ENCODE measurements at regions not wholly inside any gene's neighbourhood (a gene's known extent, or its start where the extent isn't known, plus 50 kb on each side); places are given as distances from the start of the nearest gene placed in this dataset.
"Not testable (repeated sequence)": the region's sequence is repeated elsewhere in the genome, so short reads cannot be mapped to it uniquely, and the experiment has no call there.

- no peaks in the 10 kb centered on the region for H3K36me3 ChIP-seq
- H3K4me1 ChIP-seq = no peaks in the 10 kb centered on the region
- no peak overlapping the region for H3K4me3 ChIP-seq
- H3K27ac ChIP-seq = no peak overlapping the region
- intact Hi-C loops (cut with DNase I) = no loop called here
- TF ChIP-seq POLR2AphosphoS5 (IDR thresholded peaks at IDR 0.05; ENCODE audit: insufficient read depth in 1 of 2, low read depth in 1 of 2) (no peak), POLR2A (IDR thresholded peaks at IDR 0.05) (no peak)
- TF ChIP-seq, protein P1, sequence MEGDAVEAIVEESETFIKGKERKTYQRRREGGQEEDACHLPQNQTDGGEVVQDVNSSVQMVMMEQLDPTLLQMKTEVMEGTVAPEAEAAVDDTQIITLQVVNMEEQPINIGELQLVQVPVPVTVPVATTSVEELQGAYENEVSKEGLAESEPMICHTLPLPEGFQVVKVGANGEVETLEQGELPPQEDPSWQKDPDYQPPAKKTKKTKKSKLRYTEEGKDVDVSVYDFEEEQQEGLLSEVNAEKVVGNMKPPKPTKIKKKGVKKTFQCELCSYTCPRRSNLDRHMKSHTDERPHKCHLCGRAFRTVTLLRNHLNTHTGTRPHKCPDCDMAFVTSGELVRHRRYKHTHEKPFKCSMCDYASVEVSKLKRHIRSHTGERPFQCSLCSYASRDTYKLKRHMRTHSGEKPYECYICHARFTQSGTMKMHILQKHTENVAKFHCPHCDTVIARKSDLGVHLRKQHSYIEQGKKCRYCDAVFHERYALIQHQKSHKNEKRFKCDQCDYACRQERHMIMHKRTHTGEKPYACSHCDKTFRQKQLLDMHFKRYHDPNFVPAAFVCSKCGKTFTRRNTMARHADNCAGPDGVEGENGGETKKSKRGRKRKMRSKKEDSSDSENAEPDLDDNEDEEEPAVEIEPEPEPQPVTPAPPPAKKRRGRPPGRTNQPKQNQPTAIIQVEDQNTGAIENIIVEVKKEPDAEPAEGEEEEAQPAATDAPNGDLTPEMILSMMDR (IDR thresholded peaks at IDR 0.05) = no peak
- DNase-seq (ENCODE audit: extremely low spot score in 2 of 2) = no peak
- no peaks in the 10 kb centered on the region for H3K9me3 ChIP-seq
- no peaks in the 10 kb centered on the region for H3K27me3 ChIP-seq
Observed at GRCh38 chr3:102005551-102005950, 156.2 kb downstream of the NFKBIZ start.

GRCh38 chr3:102006812-102007485 lies 157.6 kb downstream of the NFKBIZ start:
- no peak for DNase-seq (ENCODE audit: extremely low spot score in 2 of 2)
- TF ChIP-seq POLR2AphosphoS5 (IDR thresholded peaks at IDR 0.05; ENCODE audit: insufficient read depth in 1 of 2, low read depth in 1 of 2) (no peak), POLR2A (IDR thresholded peaks at IDR 0.05) (no peak)
- Histone ChIP-seq H3K27me3 (no peaks in the 10 kb centered on the region), H3K4me3 (no peak overlapping the region), H3K36me3 (no peaks in the 10 kb centered on the region), H3K4me1 (no peaks in the 10 kb centered on the region), H3K27ac (no peak overlapping the region), H3K9me3 (no peaks in the 10 kb centered on the region)
- intact Hi-C loops (cut with DNase I) = no loop called here

GRCh38 chr3:102008436-102008835 lies 159.1 kb downstream of the NFKBIZ start:
- intact Hi-C loops (cut with DNase I); H3K27me3 ChIP-seq; H3K36me3 ChIP-seq; H3K9me3 ChIP-seq; H3K4me3 ChIP-seq; DNase-seq (ENCODE audit: extremely low spot score in 2 of 2); H3K27ac ChIP-seq; H3K4me1 ChIP-seq: not testable (repeated sequence)

- DNase-seq (ENCODE audit: extremely low spot score in 2 of 2) = no peak
- Histone ChIP-seq H3K27ac (no peak overlapping the region), H3K9me3 (no peaks in the 10 kb centered on the region), H3K4me1 (no peaks in the 10 kb centered on the region), H3K27me3 (no peaks in the 10 kb centered on the region), H3K4me3 (no peak overlapping the region), H3K36me3 (no peaks in the 10 kb centered on the region)
- intact Hi-C loops (cut with DNase I) = no loop called here
- TF ChIP-seq POLR2A (IDR thresholded peaks at IDR 0.05) (no peak), POLR2AphosphoS5 (IDR thresholded peaks at IDR 0.05; ENCODE audit: insufficient read depth in 1 of 2, low read depth in 1 of 2) (no peak)
- TF ChIP-seq, protein P1 (IDR thresholded peaks at IDR 0.05) = no peak
Observed at GRCh38 chr3:102016417-102016816, 167.1 kb downstream of the NFKBIZ start.

DNA sequence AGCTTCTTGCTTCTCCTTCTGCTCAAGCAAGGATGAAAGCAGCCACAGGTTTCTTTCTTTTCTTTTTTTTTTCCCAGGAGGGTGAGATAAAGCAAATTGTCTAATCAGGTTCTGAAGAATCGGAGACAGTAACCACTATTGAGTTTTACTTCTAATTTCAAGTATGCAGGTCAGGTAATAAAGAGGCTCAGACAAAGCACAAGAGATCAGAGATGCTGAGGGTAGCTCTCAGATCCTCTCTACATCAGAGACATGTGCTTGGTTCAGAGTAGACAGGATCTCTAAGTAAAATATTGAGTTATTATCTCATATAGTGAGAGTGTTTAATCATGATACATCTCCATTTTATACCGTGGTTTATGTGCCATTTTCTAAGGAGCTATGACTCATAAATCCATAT lies 168.5 kb downstream of the NFKBIZ start:
- intact Hi-C loops (cut with DNase I) = no loop called here
- TF ChIP-seq POLR2AphosphoS5 (IDR thresholded peaks at IDR 0.05; ENCODE audit: insufficient read depth in 1 of 2, low read depth in 1 of 2) = no peak
- TF ChIP-seq POLR2A (IDR thresholded peaks at IDR 0.05) = no peak
- TF ChIP-seq, protein P1 (IDR thresholded peaks at IDR 0.05) = no peak

DNA sequence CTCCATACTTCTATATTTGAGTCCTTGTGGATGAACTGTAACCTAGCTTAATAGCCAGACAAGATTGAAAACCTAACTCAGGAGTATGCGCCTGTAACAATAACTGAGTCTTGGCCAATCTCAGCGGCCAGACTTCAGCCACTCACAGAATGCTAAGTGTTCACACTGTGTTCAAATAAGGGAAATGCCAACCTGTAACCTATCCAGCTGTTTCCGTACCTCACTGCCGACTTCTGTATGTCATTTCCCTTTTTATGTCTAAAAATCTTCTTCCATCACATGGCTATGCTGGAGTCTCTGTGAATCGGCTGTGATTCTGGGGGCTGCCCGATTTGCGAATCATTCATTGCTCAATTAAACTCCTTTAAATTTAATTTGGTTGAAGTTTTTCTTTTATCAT lies 169.2 kb downstream of the NFKBIZ start:
- Histone ChIP-seq H3K4me1 (no peaks in the 10 kb centered on the region), H3K36me3 (no peaks in the 10 kb centered on the region), H3K27me3 (no peaks in the 10 kb centered on the region), H3K27ac (no peak overlapping the region), H3K9me3 (no peaks in the 10 kb centered on the region), H3K4me3 (no peak overlapping the region)
- DNase-seq (ENCODE audit: extremely low spot score in 2 of 2) = no peak
- TF ChIP-seq POLR2A (IDR thresholded peaks at IDR 0.05) (no peak), POLR2AphosphoS5 (IDR thresholded peaks at IDR 0.05; ENCODE audit: insufficient read depth in 1 of 2, low read depth in 1 of 2) (no peak)
- TF ChIP-seq, protein P1 (IDR thresholded peaks at IDR 0.05) = no peak
- intact Hi-C loops (cut with DNase I) = no loop called here

More for the DNA sequence above, 168.5 kb downstream of the NFKBIZ start:
- Histone ChIP-seq H3K27me3 (no peaks in the 10 kb centered on the region), H3K4me1 (no peaks in the 10 kb centered on the region), H3K36me3 (no peaks in the 10 kb centered on the region), H3K4me3 (no peak overlapping the region), H3K9me3 (no peaks in the 10 kb centered on the region), H3K27ac (no peak overlapping the region)
- no peak for DNase-seq (ENCODE audit: extremely low spot score in 2 of 2)
